Ovary (tissue), 3 donors: ENCODE measurements at regions not wholly inside any gene's neighbourhood (a gene's known extent, or its start where the extent isn't known, plus 50 kb on each side); places are given as distances from the start of the nearest gene placed in this dataset.

Source experiments
- CTCF ChIP-seq, 3 donors: fragments of 450-650 bp in 2 of 3; fragments of 200-600 bp in 1 of 3; IDR thresholded peaks; one replicate each; pipeline versions ENCODE4 v1.5.1 to v1.8.0; 2016 to 2022; ENCODE audit warnings: antibody characterized with exemption in 3 of 3, mild to moderate bottlenecking in 1 of 3
- EP300 ChIP-seq: sonication (generic); formaldehyde crosslinking; IDR thresholded peaks from one replicate; pipeline ENCODE4 v1.6.1; 2017; ENCODE audit warnings: antibody characterized with exemption
- POLR2A ChIP-seq: fragments of 450-650 bp; IDR thresholded peaks from one replicate; pipeline ENCODE4 v1.6.1; 2017; ENCODE audit warnings: antibody characterized with exemption, mild to moderate bottlenecking, moderate library complexity
- donor health status: DM: no; HTN: no; CAD: no.

GRCh38 chr10:20474064-20474463 is 423.0 kb downstream of the NEBL start:
- no peak for TF ChIP-seq POLR2A
- no peak for TF ChIP-seq CTCF (IDR thresholded peaks at IDR 0.05)
- TF ChIP-seq EP300 = no peak
